NCI-H2081 (cell line): ENCODE measurements at regions not wholly inside any gene's neighbourhood (a gene's known extent, or its start where the extent isn't known, plus 50 kb on each side); places are given as distances from the start of the nearest gene placed in this dataset.
A peak's percentile ranks its signal among the peaks of the same experiment; 100 is the strongest.

Source experiments
- DNase-seq, 2 experiments: peaks; one replicate each; lab custom pipeline; 2025; lab: John Stamatoyannopoulos, UW

- DNase-seq: no peak
These were observed 349.4 kb upstream of the SATB1 start for GRCh38 chr3:18774319-18775088.

GRCh38 chr3:18772699-18773305, 347.7 kb upstream of the SATB1 start:
- DNase-seq: no peak

- no peak for DNase-seq
These were observed 346.8 kb upstream of the SATB1 start for GRCh38 chr3:18771931-18772330.

DNA sequence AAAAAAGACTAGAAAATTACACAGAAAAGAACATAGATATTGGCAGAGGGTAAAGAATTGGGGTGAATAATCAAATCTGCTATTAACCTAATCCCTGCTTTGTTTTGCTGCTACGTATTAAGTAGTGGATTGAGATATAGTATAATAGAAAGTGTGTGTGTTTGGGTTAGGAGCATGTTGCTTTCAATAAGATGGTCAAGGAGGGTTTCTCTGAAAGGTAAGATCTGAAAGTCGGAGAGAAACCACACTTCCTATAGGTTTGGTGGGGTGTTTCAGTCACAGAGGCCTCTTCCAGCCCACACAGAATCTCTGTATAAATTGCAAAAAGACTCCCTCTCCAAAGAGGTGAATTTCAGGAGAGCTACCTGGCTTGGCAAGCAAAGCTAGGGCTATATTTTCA, 345.7 kb upstream of the SATB1 start:
- DNase-seq: no peak

DNA sequence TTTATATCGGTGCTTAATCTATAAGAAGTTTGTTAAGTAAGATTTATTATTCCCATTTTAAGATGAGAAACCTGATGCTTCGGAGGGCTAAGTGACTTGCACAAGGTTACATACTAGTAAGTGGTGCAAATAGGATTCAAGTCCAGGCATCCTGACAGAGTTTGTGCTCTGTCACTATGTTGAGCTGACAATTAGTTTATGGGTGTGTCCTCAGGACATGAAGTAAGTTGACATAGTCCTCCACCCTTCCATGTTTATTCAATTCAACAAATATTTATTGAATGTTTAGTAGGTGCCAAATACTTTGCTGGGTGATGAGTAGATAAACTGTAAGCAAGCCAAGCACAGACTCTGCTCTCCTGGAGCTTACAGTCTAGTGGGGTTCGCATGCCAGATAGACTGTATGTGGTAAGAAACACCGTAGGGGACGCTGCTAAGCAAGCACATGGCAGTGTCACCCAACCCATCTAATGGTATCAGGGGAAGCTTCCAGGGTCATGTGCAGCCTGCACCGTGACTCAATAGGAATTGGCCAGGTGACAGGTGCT, 342.7 kb upstream of the SATB1 start:
- no peak for DNase-seq

DNA sequence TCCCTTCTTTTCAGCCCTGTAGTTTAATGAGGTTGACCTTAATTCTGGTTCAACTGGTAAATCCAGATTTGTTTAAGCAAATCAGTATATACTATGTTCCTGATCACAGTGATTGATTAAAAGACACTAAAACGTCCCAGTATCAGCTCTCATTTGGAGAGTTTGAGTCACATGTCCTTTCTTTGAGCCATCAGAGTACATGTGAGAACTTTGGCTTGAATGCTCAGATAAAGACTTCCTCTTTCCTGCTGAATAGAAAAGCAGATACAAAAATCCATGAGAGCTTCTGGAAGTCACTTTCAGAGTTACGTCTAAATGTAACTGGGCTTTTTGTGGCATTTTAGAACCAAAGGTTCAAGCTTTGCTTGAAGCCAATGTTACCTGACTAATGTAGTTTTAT, 341.8 kb upstream of the SATB1 start:
- DNase-seq: no peak

DNA sequence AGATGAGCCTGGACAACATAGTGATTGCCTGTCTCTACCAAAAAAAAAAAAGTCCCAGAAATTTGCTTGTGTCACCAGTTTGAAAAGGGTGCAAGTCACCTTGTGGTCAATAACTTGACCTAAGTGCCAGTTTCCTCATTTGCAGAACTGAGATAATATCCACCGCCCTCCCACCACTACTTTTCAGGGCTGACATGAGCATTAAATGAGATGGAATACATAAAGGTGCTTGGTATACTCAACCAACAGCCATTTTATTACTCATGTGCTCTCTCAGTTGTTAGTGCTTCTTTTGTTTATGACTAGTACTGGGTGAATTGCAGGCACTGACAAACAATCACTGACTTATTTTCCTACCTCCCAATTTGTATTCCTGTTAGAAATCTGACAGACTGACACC, 340.5 kb upstream of the SATB1 start:
- no peak for DNase-seq

DNA sequence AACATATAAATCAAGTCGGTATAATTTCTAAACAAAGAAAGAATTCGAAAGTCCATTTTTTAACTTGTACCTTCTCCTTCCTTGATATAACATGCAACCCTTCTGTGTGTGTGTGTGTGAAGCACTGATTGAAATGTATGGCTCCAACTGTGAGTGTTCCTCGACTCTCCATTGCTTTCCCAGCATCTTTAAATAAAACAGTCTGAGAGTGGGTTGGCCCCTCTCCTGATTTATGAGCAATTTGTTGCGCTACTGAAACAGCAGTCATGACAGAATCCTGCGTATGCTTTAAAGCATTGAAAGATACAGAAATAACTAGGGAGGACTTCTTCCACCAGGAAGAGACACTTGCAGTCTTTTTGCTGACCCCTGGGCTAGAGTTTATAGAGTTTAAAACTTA, 340.0 kb upstream of the SATB1 start:
- no peak for DNase-seq

DNA sequence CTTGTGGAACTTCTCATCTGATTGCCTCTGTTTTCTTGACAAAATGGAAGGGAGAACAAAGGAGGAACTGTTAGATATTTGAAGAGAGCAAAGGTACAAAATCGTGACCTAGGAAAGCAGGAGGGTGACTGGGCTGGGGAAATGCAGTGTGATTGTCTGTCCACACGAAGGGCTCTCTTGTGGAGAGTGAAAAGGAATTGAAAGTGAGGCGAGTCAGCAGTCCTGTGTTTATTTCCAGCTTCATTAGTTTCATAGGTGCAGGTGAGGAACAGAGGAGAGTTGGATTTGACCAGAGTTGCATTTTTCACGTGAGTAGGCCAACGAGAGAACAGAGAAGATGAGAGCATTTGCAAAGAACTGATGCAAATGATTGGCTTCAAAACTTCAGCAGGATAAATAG, 336.4 kb upstream of the SATB1 start:
- no peak for DNase-seq

DNA sequence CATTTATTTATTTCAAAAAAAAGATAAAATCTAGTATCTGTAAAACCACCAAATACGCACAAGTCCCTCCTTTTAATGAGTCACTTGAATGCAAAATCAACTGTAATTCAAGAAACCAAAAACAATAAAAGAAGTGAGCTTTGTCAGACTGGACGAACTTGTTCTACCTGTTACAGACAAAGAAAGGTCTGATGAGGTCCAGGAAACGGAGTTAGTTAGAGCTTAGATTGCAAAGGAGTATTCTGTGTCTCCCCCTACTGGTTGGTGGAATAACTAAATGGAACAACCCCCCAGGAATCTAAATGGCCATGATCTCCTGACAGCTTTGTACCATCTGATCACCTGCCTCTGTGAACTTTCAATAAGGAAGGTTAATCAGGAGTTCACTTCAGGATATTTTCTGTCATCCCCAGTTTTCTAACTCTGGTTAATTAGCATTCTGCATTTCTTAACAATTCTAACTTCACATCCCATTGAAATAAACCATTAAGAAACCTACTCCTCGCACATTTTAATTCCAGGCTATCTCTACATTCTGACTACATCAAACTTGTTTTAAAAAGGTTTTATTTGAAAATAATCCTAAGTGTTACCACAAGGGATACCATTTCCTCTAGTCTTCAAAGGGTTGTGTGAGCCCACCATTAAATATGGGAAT, 333.0 kb upstream of the SATB1 start:
- DNase-seq: peak; percentile 69 to 79

DNA sequence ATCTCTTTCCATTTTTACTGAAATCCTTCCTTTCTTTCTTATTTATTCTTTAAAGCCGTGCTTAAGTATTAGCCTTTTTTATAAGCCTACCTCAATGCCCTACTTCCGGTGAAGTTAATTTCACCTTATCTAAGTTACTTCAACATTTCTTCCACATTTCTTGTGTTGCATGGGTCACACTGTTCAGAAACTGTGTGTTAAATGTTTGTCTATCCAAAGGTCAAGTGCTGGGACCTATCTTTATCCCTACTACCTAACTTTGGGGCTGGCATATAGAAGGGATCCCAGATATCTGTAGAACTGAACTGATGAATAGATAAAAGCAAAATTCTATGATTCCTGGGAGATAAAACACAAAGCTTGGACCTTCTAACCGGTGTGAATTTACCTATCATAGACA, 332.3 kb upstream of the SATB1 start:
- no peak for DNase-seq

DNA sequence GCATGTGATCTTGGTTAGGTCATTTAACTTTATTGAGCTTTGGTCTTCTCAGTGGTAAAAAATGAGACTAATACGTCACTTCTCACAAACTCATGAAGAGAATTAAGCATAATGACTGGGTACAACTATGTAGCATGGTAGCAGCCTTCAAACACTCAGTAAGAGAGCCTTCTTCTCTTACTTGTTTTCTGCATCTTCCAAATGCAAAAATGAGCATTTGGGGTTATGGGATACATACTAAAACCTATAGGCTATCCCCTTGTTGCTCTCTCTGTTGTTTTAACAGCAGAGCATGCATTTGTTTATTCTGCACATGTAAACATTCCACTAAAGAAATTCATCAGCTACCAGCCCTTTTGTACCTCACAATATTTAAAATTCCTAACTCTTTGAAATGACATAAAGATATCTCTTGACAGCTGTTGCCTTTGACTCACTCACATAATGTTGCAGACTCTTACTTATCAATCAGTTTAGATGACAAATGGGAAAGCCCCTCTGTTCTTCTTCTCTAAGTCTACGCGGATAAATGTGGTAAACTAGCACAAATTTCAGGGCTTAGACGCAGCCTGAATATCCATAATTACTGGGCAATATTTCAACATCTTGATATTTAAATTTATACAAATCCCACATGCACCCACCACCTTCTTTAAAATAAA, 327.3 kb upstream of the SATB1 start:
- DNase-seq: no peak

GRCh38 chr3:18751514-18751913, 326.4 kb upstream of the SATB1 start:
- peak; percentile 40 to 79 for DNase-seq

DNA sequence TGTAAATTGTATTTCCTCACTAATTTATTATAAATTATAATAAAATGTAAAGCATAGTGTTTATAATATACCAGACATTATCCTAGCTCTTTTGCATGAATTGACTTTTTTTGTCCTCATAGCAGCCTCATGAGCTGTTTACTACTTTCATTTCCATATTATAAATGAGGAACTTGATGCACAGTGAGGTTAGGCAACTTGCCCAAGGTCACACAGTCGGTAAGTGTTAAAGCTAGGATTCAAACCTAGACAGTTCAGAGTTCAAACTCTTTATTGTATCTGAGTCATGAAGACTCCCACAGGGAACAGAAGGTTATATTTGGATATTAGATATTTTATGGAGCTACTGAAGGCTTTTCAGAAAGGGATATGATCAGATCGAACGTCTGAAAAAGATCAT, 322.2 kb upstream of the SATB1 start:
- no peak for DNase-seq

DNA sequence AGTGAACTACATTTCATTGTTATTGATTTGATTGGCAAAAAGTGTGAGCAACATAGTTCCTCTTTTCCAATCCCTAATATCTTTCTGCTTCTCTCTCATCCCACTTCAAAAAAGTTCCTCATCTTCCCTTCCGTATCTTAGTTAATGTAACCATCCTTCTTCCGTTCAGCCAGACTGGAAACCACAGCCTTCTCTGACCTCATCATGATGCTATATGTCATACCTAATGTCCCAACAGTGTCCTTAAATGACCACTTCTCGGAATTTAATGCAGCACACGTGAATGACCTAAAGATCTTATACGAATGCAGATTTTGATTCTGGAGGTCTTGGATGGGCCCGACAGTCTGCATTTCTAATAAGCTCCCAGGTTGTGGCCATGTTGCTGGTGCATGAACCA, 320.3 kb upstream of the SATB1 start:
- no peak for DNase-seq

GRCh38 chr3:18744472-18744871, 319.3 kb upstream of the SATB1 start:
- no peak for DNase-seq

- DNase-seq: no peak
These were observed 318.6 kb upstream of the SATB1 start for GRCh38 chr3:18743761-18744160.

DNA sequence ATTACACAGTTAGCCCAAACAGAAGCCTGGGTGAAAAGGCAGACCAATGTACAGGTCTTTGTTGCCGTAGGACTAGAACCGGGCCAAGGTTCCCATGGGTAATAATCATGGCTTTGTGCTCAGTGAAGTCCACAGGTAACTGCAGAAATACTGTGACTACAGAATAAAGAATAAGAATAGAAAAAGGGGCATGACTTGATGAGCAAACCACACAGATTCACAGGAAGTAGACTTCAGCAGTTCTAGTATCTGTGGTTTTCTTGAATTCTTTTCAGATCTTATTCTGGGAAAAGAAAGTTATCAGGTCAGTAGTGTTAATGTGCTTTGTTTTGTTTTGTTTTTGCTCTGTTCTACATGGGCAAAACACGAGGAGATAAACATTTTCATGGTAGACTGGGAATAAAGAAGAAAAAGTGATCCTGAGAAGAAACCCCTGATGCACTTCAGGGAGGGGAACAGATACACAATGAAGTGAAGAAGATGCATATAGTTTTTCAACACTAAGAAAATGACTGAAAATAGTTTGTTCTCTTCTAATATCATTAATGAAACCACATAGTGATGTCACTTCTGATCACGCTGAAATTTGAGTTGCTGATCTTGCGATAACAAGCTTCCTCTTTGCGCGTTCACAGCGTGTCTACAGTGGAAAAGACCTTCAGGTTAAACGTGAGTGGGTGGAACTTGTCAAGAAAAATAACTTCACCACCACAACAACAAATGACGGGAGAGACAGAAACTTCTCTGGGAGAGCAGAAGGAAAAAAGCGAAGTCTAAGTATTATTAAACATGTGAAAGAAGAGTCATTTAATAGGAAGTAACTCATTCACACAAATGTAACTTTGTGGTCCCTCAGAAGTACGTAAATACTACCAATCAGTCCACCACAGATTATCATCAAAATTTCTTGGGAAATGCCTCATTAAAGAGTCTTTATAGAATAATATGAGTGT, 315.8 kb upstream of the SATB1 start:
- DNase-seq: no peak

DNA sequence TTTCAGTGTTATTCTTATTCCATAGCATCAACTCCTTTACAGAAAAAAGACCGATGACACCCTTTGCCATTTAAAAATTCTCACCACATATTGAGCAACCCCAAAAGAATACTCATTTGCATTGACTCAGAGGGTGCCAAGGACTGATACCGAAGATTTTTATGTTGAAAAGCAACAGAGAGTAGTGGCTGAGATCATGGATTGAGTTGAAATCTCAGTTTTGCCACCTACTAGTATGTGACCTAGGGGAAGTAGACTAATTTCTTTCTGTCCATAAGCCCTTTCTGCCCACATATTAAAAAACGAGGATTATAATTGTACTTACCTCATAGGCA, 313.9 kb upstream of the SATB1 start:
- DNase-seq: no peak

- no peak for DNase-seq
These were observed 313.4 kb upstream of the SATB1 start for GRCh38 chr3:18738393-18739098.

- no peak for DNase-seq
These were observed 309.9 kb upstream of the SATB1 start for GRCh38 chr3:18735005-18735404.
